HFFc6 (cell line): ENCODE measurements at regions not wholly inside any gene's neighbourhood (a gene's known extent, or its start where the extent isn't known, plus 50 kb on each side); places are given as distances from the start of the nearest gene placed in this dataset.

Source experiments
- DNase-seq: peaks from one replicate; pipeline ENCODE4 v3.0.0-alpha.2; 2018
- H3K27ac Mint-ChIP-seq: 2 replicates; pipeline ENCODE4 v1.8.0; 2020; ENCODE audit warnings: mild to moderate bottlenecking, mixed read lengths
- H3K27me3 Mint-ChIP-seq: 2 replicates; pipeline ENCODE4 v1.8.0; 2021; ENCODE audit warnings: mild to moderate bottlenecking, moderate library complexity, mixed read lengths; ENCODE audit not compliant: insufficient read depth
- H3K36me3 Mint-ChIP-seq: 2 replicates; pipeline ENCODE4 v1.8.0; 2021; ENCODE audit warnings: low read depth, mixed read lengths
- H3K4me1 Mint-ChIP-seq: 2 replicates; pipeline ENCODE4 v1.8.0; 2020; ENCODE audit warnings: low read depth, mixed read lengths
- H3K4me3 Mint-ChIP-seq: 2 replicates; pipeline ENCODE4 v1.8.0; 2020; ENCODE audit warnings: mild to moderate bottlenecking, moderate library complexity, mixed read lengths
- H3K9me3 Mint-ChIP-seq: 2 replicates; pipeline ENCODE4 v1.8.0; 2020; ENCODE audit warnings: mild to moderate bottlenecking, mixed read lengths
- CTCF ChIP-seq: fragments of 200-600 bp; sonication (generic); IDR thresholded peaks from 2 replicates; pipeline ENCODE4 v1.5.0; 2021; ENCODE audit warnings: antibody characterized with exemption, mild to moderate bottlenecking

DNA sequence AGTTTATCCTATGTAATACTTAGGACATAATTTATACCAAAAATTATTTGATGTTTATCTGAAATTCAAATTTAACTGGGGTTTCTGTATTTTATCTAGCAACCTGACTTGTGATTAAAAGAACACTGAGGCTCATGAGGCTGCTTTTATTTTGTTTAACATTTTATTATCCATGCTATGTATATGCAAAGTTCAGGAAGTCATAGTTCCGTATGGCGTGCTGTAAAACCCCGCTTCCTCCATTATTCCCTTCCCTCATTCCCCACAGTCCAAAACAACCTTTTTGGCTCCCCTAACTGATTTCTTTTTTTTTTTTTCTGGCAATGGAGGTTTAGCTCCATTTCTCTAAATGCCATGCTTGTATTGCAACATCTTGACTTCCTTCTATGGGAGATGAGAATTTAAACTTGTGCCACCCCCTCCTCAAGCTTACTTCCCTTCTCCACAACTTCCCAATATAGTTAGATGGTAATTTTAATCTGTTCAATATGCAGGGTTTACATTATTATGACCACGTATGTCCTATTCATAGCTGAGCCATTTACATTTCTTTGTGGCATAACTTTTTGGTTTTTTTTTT lies 138.0 kb upstream of the DNAH14 start:
- H3K4me1 Mint-ChIP-seq, result peaks cover 9% of the 10 kb centered on the region
- DNase-seq, result no peak
- TF ChIP-seq CTCF, result no peak
- H3K36me3 Mint-ChIP-seq, result no peaks in the 10 kb centered on the region
- H3K4me3 Mint-ChIP-seq, result no peak overlapping the region
- peaks cover 9% of the 10 kb centered on the region for H3K27me3 Mint-ChIP-seq
- no peak overlapping the region for H3K27ac Mint-ChIP-seq
- no peaks in the 10 kb centered on the region for H3K9me3 Mint-ChIP-seq

DNA sequence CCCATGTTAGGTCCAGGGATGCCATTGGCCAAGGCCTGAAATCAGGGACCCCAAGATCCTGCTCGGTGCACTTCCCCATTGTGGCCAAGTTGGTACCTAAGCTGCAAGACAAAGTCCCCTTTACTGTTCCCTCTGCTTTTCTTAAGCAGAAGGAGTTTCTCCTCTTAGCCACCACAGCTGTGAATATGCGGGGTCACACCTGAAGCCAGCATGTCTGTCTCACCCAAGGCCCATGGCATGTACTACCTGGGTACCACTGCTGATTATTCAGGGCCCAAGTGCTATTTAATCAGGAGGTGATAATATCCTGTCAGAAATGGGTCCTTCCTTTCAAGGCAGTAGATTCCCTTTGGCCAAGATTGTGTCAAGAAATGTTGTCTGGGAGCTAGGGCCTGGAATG lies 133.9 kb upstream of the DNAH14 start:
- Mint-ChIP-seq H3K4me1 (peaks cover 8% of the 10 kb centered on the region; the same call in 1 of the 2 replicates), H3K36me3 (no peaks in the 10 kb centered on the region), H3K4me3 (no peak overlapping the region), H3K27me3 (peaks cover 12% of the 10 kb centered on the region), H3K9me3 (no peaks in the 10 kb centered on the region), H3K27ac (no peak overlapping the region)
- TF ChIP-seq CTCF, result no peak
- DNase-seq, result no peak

GRCh38 chr1:224799083-224799482 lies 130.4 kb upstream of the DNAH14 start:
- Mint-ChIP-seq H3K4me3 (no peak overlapping the region), H3K27ac (no peak overlapping the region), H3K9me3 (no peaks in the 10 kb centered on the region), H3K27me3 (peaks cover 12% of the 10 kb centered on the region), H3K36me3 (no peaks in the 10 kb centered on the region), H3K4me1 (peaks cover 8% of the 10 kb centered on the region; the same call in 1 of the 2 replicates)
- DNase-seq, result no peak
- no peak for TF ChIP-seq CTCF

DNA sequence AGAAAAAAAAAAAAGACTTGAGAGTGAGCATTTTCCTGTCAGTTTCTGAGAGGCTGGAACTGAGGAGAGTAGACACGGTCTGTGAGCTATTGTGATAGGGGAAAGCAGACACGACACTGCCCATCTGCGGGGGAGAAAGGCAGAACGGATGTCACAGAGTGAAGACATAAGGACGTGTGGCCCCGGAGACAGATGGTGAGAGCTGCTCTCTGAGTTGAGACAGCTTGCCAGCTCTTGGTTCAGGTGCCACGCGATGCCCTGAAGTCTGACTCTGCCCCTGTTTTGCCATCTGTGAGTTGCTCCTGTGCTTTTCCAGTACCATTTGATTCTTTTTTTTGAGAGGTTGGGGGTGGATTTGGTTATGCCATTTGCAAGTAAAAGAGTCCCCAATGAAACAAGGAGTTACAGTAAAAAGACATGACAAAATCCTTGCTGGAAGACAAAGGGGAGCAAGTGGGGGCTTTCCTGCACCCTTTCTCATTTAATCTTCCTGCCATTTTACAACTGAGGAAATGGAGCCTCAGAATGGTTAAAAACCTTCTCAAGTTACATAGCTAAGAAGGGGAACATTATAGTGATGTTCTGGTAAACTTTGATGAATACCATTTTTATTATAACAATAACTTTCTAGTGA lies 128.9 kb upstream of the DNAH14 start:
- peaks cover 12% of the 10 kb centered on the region for H3K27me3 Mint-ChIP-seq
- H3K4me3 Mint-ChIP-seq, result no peak overlapping the region
- no peak overlapping the region for H3K27ac Mint-ChIP-seq
- TF ChIP-seq CTCF, result no peak
- no peaks in the 10 kb centered on the region for H3K9me3 Mint-ChIP-seq
- H3K36me3 Mint-ChIP-seq, result no peaks in the 10 kb centered on the region
- H3K4me1 Mint-ChIP-seq, result peaks cover 8% of the 10 kb centered on the region; the same call in 1 of the 2 replicates
- DNase-seq, result no peak

DNA sequence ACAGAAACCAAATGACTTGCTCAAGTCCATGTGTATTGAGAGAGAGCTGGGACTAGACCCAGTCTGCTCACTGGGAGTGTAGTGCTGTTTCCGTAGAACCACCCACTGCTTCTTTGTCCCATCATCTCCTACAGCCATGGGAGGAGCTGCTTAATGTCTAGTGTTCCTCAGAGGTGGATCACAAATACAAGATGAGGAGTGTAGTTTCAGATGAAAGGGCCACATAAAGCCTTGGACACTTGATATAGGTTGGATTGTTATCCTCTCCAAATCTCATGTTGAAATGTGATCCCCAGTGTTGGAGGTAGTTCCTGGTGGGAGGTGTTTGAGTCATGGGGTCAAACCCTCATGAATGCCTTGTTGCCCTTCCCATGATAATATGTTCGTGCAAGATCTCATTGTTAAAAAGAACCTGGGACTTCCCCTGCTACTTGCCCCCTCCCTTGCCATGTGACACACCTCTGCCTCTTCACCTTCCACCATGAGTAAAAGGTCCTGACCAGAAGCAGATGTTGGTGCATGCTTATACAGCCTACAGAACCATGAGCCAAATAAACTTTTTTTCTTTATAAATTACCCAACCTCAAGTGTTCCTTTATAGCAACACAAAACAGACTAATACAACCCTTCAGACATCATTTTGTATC lies 127.5 kb upstream of the DNAH14 start:
- H3K36me3 Mint-ChIP-seq, result no peaks in the 10 kb centered on the region
- no peak for TF ChIP-seq CTCF
- peaks cover 7% of the 10 kb centered on the region for H3K27me3 Mint-ChIP-seq
- H3K9me3 Mint-ChIP-seq, result no peaks in the 10 kb centered on the region
- H3K27ac Mint-ChIP-seq, result no peak overlapping the region
- no peak overlapping the region for H3K4me3 Mint-ChIP-seq
- no peak for DNase-seq
- peaks cover 8% of the 10 kb centered on the region; the same call in 1 of the 2 replicates for H3K4me1 Mint-ChIP-seq
